IPS-15b (cell line): ENCODE measurements at regions not wholly inside any gene's neighbourhood (a gene's known extent, or its start where the extent isn't known, plus 50 kb on each side); places are given as distances from the start of the nearest gene placed in this dataset.
A peak's percentile ranks its signal among the peaks of the same experiment; 100 is the strongest.
"Not testable (repeated sequence)": the region's sequence is repeated elsewhere in the genome, so short reads cannot be mapped to it uniquely, and the experiment has no call there.

Experiments used
- H3K27me3 ChIP-seq: one replicate; pipeline ENCODE4 v1.6.1; 2013; ENCODE audit warnings: low read length; ENCODE audit not compliant: control insufficient read depth, insufficient read depth
- H3K36me3 ChIP-seq: one replicate; pipeline ENCODE4 v1.6.1; 2013; ENCODE audit warnings: low read length; ENCODE audit not compliant: control insufficient read depth, insufficient read depth
- H3K4me1 ChIP-seq: one replicate; pipeline ENCODE4 v1.6.1; 2013; ENCODE audit warnings: mild to moderate bottlenecking, low read length; ENCODE audit not compliant: control insufficient read depth, insufficient read depth
- H3K4me3 ChIP-seq: one replicate; pipeline ENCODE4 v1.5.1; 2013; ENCODE audit warnings: low read depth, low read length
- H3K9ac ChIP-seq: one replicate; pipeline ENCODE4 v1.6.1; 2013; ENCODE audit warnings: low read depth, mild to moderate bottlenecking, low read length
- H3K9me3 ChIP-seq: one replicate; pipeline ENCODE4 v1.6.1; 2013; ENCODE audit warnings: mild to moderate bottlenecking, low read length; ENCODE audit not compliant: control insufficient read depth, insufficient read depth

DNA sequence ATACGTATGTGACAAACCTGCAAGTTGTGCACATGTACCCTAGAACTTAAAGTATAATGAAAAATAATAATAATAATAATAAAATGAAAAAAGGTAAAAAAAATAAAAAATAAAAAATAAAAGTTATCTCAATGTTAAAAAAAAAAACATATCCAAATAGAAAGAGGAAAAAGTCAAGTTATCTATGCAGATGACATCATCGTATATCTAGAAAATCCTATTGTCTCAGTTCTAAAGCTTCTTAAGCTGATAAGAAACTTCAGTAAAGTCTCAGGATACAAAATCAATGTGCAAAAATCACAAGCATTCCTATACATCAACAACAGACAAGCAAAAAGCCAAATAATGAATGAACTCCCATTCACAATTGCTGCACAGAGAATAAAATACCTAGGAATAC lies 466.6 kb upstream of the PHF14 start:
- no peaks in the 10 kb centered on the region for H3K9me3 ChIP-seq
- no peaks in the 10 kb centered on the region for H3K36me3 ChIP-seq
- no peaks in the 10 kb centered on the region for H3K4me1 ChIP-seq
- H3K27me3 ChIP-seq = no peaks in the 10 kb centered on the region
- no peak overlapping the region for H3K4me3 ChIP-seq
- no peak overlapping the region for H3K9ac ChIP-seq

DNA sequence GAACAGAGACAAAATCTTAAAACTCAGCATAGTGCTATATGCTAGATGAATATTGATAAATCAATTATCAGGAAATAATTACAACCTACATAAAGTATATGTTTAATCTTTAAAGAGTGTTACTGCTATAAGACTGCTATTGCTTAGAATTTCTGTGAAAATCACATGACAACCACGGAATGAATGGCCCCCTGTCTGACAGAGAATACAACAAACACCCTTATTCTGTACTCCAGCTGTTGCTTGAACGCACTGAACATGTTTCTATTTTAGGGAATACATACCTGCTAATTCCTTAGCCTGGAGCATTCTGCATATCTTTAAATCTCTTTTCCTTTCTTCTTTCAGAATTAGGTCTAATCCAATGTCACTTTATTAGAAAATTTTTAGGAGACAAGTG lies 452.4 kb upstream of the PHF14 start:
- Histone ChIP-seq H3K4me3 (no peak overlapping the region), H3K9me3 (no peaks in the 10 kb centered on the region), H3K36me3 (no peaks in the 10 kb centered on the region), H3K4me1 (no peaks in the 10 kb centered on the region), H3K27me3 (no peaks in the 10 kb centered on the region), H3K9ac (no peak overlapping the region)

DNA sequence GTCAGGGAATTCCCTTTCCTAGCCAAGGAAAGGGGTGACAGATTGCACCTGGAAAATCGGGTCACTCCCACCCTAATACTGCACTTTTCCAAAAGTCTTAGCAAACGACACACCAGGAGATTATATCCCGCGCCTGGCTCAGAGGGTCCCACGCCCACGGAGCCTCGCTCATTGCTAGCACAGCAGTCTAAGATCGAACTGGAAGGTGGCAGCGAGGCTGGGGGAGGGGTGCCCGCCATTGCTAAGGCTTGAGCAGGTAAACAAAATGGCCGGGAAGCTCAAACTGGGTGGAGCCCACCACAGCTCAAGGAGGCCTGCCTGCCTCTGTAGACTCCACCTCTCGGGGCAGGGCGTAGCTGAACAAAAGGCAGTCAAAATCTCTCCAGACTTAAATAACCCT lies 440.2 kb upstream of the PHF14 start:
- H3K36me3 ChIP-seq = not testable (repeated sequence)

DNA sequence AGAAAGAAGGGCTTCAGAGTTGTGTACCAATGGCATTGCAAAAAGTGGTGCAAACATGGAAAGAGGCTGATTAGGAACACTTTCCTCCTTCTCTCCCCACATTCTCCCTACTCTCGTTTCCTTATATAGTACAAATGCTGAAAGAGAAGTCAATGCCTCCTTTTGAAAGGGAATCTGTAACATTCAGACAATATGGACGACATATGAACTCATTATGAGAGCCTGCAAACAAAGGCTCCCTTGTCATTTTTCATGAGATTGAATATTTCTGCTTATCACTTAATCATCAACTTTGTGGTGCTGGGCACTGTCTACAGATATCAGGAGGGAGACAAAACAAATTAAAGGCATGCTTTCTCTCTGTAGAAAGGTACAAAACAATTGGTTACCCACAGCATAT lies 437.1 kb upstream of the PHF14 start:
- Histone ChIP-seq H3K4me3 (no peak overlapping the region), H3K9me3 (peaks cover 4% of the 10 kb centered on the region), H3K27me3 (no peaks in the 10 kb centered on the region), H3K4me1 (no peaks in the 10 kb centered on the region), H3K36me3 (no peaks in the 10 kb centered on the region), H3K9ac (no peak overlapping the region)

More for the DNA sequence above, 440.2 kb upstream of the PHF14 start:
- not testable (repeated sequence) for H3K4me3 ChIP-seq, H3K9ac ChIP-seq, H3K4me1 ChIP-seq, H3K9me3 ChIP-seq, H3K27me3 ChIP-seq

DNA sequence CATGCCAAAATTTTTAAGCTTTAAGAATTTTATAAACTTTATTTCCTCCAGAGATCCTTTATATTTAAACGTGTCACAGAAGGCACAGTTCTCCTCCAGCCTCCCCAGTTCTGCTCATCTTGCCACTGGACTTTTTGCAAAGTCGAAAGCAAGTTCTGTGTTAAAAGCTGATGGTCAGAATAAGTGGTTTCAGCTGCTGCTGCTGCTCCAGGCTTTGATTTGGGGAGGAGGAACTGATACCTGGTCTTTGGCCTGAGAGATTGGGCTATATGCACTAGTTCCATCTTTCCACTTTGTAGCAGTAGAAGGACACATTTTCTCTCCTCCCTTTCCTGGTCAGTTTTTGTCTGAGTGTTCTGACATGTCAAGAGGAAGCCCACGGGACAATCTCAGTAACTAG lies 435.9 kb upstream of the PHF14 start:
- H3K9ac ChIP-seq = no peak overlapping the region
- no peaks in the 10 kb centered on the region for H3K27me3 ChIP-seq
- no peaks in the 10 kb centered on the region for H3K4me1 ChIP-seq
- no peaks in the 10 kb centered on the region for H3K36me3 ChIP-seq
- H3K9me3 ChIP-seq = peaks cover 4% of the 10 kb centered on the region
- no peak overlapping the region for H3K4me3 ChIP-seq

DNA sequence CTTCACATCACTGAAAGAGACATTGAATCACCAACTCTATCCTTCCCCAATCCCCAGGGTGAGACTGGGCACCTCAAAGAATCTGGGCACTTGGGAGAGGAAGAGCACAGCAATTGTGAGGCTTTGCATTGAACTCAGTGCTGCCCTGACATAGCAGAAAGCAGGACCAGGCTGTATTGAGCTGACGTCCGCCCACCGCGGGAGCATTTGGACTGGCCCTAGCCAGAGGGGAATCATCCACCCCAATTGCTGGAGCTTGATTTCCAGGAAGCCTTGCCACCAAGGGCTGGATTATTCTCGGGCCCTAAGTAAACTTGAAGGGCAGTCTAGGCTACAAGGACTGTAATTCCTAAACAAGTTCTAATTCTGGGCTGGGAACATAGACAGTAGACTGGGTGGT lies 416.3 kb upstream of the PHF14 start:
- Histone ChIP-seq H3K9ac (no peak overlapping the region), H3K36me3 (no peaks in the 10 kb centered on the region), H3K9me3 (no peaks in the 10 kb centered on the region), H3K4me3 (no peak overlapping the region), H3K27me3 (no peaks in the 10 kb centered on the region), H3K4me1 (no peaks in the 10 kb centered on the region)

DNA sequence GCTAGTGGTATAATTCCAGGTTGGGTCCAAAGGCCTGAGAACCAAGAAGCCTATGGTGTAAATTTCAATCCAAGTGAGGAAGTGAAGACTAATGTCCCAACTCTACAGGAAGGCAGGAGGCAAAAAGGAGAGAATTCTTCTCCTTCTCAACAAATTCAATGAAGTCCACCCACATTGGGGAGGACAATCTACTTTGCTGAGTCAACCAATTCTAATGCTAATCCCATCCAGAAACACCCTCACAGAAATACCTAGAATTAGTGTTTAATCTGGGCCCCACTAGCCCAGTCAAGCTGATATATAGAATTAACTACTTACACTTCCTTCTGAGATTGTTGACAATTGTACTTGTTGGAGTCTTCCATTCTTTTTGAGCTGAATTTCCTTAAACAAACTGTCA lies 413.2 kb upstream of the PHF14 start:
- H3K4me3 ChIP-seq = no peak overlapping the region
- H3K9ac ChIP-seq = no peak overlapping the region
- no peaks in the 10 kb centered on the region for H3K36me3 ChIP-seq
- H3K9me3 ChIP-seq = no peaks in the 10 kb centered on the region
- no peaks in the 10 kb centered on the region for H3K27me3 ChIP-seq
- peaks cover 4% of the 10 kb centered on the region for H3K4me1 ChIP-seq

- Histone ChIP-seq H3K9ac (no peak overlapping the region), H3K9me3 (no peaks in the 10 kb centered on the region), H3K27me3 (no peaks in the 10 kb centered on the region), H3K4me1 (no peaks in the 10 kb centered on the region), H3K36me3 (no peaks in the 10 kb centered on the region), H3K4me3 (no peak overlapping the region)
Observed at GRCh38 chr7:10568891-10569290, 404.8 kb upstream of the PHF14 start.

DNA sequence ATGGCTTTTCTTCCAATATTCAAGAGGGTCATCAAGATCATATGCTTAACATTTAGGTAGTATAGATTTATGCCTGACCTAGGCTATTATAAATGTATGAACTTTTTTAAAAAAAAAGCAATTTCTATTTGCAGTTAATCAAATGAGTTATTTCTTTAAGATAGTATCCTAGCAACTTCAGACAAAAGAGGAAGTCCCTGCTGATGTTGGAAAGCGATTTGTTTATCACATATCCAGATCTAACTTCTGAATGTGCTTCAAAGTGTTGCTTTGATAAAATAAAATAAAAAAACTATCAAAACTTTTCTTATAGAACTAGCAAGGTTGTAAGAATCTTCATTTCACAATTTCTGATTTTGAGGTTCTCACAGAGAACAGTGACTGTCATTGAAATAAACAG lies 401.9 kb upstream of the PHF14 start:
- no peaks in the 10 kb centered on the region for H3K27me3 ChIP-seq
- no peaks in the 10 kb centered on the region for H3K36me3 ChIP-seq
- H3K4me1 ChIP-seq = no peaks in the 10 kb centered on the region
- H3K9me3 ChIP-seq = no peaks in the 10 kb centered on the region
- H3K4me3 ChIP-seq = no peak overlapping the region
- H3K9ac ChIP-seq = no peak overlapping the region

- Histone ChIP-seq H3K4me1 (no peaks in the 10 kb centered on the region), H3K27me3 (no peaks in the 10 kb centered on the region)
Observed at GRCh38 chr7:10577866-10578374, 395.8 kb upstream of the PHF14 start.

DNA sequence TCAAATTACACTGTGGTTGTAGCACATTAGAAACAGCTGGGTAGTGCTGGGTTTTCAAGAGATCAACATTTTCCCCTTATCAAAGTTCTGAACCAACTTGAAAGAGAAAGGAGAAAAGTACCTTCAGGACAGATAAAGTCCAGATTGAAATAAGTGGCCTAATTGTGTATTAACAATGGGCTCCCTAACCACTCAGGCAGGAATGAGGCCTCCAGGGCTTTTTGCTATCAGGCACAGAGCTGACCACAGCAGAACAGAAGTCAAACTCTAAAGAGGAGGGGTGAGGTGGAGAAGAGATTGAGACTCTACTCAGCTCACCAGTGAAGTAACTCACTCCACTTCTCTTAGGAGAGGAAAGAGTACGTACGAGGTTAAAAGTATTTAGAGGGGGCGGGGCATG lies 394.1 kb upstream of the PHF14 start:
- Histone ChIP-seq H3K36me3 (no peaks in the 10 kb centered on the region), H3K9ac (peak overlapping the region; percentile 24), H3K27me3 (no peaks in the 10 kb centered on the region), H3K4me1 (no peaks in the 10 kb centered on the region), H3K4me3 (no peak overlapping the region), H3K9me3 (no peaks in the 10 kb centered on the region)

More at GRCh38 chr7:10577866-10578374, 395.8 kb upstream of the PHF14 start:
- Histone ChIP-seq H3K36me3 (no peaks in the 10 kb centered on the region), H3K9me3 (no peaks in the 10 kb centered on the region), H3K9ac (no peak overlapping the region), H3K4me3 (no peak overlapping the region)

GRCh38 chr7:10584886-10585285 lies 388.8 kb upstream of the PHF14 start:
- Histone ChIP-seq H3K27me3 (no peaks in the 10 kb centered on the region), H3K4me1 (no peaks in the 10 kb centered on the region), H3K9me3 (no peaks in the 10 kb centered on the region), H3K9ac (no peak overlapping the region), H3K4me3 (no peak overlapping the region), H3K36me3 (no peaks in the 10 kb centered on the region)

DNA sequence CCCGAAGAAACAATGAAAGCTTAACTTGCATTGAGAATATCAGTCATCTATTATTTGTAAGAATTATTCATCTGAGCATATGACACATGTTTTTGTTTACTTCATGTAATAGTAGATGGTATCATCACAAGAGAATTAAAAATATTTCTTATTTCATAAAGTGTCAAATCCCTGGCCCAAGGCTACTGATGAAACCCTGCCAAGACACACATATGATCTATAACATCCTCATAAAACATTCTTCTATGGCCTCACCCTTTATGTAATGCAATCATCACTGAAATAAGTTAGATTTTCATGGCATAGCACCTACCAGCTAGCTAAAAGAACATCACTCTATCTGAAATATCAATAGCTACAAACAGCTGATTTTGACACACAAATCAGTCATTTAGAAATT lies 385.6 kb upstream of the PHF14 start:
- Histone ChIP-seq H3K4me3 (no peak overlapping the region), H3K9ac (no peak overlapping the region), H3K36me3 (no peaks in the 10 kb centered on the region), H3K27me3 (no peaks in the 10 kb centered on the region), H3K4me1 (no peaks in the 10 kb centered on the region), H3K9me3 (no peaks in the 10 kb centered on the region)
